Calu3 (cell line): ENCODE measurements at regions not wholly inside any gene's neighbourhood (a gene's known extent, or its start where the extent isn't known, plus 50 kb on each side); places are given as distances from the start of the nearest gene placed in this dataset.
A peak's percentile ranks its signal among the peaks of the same experiment; 100 is the strongest.

Source experiments
- BruUV-seq: library from RNA; stranded (reverse); fragments of 400-500 nt; replicated peaks from 2 replicates; lab custom pipeline; 2021; lab: Mats Ljungman, UMichigan
- CTCF ChIA-PET: fragments of 300-600 bp; sonication (Branson Sonifier 250); formaldehyde crosslinking; loops from one replicate; lab custom pipeline; 2022; ENCODE audit warnings: antibody characterized with exemption; lab: Charles Lee
- DNase-seq: peaks from one replicate; pipeline ENCODE4 v3.0.0; 2022
- H3K27ac Mint-ChIP-seq: one replicate; pipeline ENCODE4 v1.8.0; 2022; ENCODE audit warnings: mixed read lengths; ENCODE audit not compliant: unreplicated experiment
- H3K27me3 Mint-ChIP-seq: one replicate; pipeline ENCODE4 v1.8.0; 2022; ENCODE audit warnings: mixed read lengths; ENCODE audit not compliant: unreplicated experiment
- H3K36me3 Mint-ChIP-seq: one replicate; pipeline ENCODE4 v1.8.0; 2022; ENCODE audit warnings: mild to moderate bottlenecking, moderate library complexity, mixed read lengths; ENCODE audit not compliant: insufficient read depth, unreplicated experiment
- H3K4me1 Mint-ChIP-seq: one replicate; pipeline ENCODE4 v1.8.0; 2022; ENCODE audit warnings: mild to moderate bottlenecking, low read depth, mixed read lengths; ENCODE audit not compliant: unreplicated experiment
- H3K4me3 Mint-ChIP-seq: one replicate; pipeline ENCODE4 v1.8.0; 2022; ENCODE audit warnings: mild to moderate bottlenecking, low read depth, moderate library complexity, mixed read lengths; ENCODE audit not compliant: unreplicated experiment
- H3K9me3 Mint-ChIP-seq: one replicate; pipeline ENCODE4 v1.8.0; 2022; ENCODE audit warnings: low read depth, mixed read lengths; ENCODE audit not compliant: unreplicated experiment
- CTCF ChIP-seq: fragments of 200-600 bp; IDR thresholded peaks from one replicate; pipeline ENCODE4 v1.8.0; 2022; ENCODE audit warnings: antibody characterized with exemption; ENCODE audit not compliant: unreplicated experiment
- intact Hi-C: fragments of 100-400 bp; cut with micrococcal nuclease; formaldehyde crosslinking; loops from one replicate; pipeline ENCODE4 v1.10.0; 2022; ENCODE audit not compliant: unreplicated experiment

- no peaks in the 10 kb centered on the region for H3K4me1 Mint-ChIP-seq
- CTCF ChIA-PET: no interaction called here
- DNase-seq: no peak
These were observed 229.1 kb downstream of the DEPDC1B start for GRCh38 chr5:60470881-60471280.

GRCh38 chr5:60469286-60469685, 230.7 kb downstream of the DEPDC1B start:
- Mint-ChIP-seq H3K9me3 (no peaks in the 10 kb centered on the region), H3K27me3 (peaks cover 35% of the 10 kb centered on the region), H3K36me3 (no peaks in the 10 kb centered on the region), H3K4me1 (no peaks in the 10 kb centered on the region), H3K4me3 (no peak overlapping the region), H3K27ac (no peak overlapping the region)
- no TSS peak for BruUV-seq
- intact Hi-C loops: no loop called here
- no peak for TF ChIP-seq CTCF
- CTCF ChIA-PET: no interaction called here
- DNase-seq: no peak

More at GRCh38 chr5:60470881-60471280, 229.1 kb downstream of the DEPDC1B start:
- Mint-ChIP-seq H3K27ac (no peak overlapping the region), H3K4me3 (no peak overlapping the region), H3K36me3 (no peaks in the 10 kb centered on the region), H3K27me3 (peaks cover 35% of the 10 kb centered on the region), H3K9me3 (no peaks in the 10 kb centered on the region)
- no TSS peak for BruUV-seq
- intact Hi-C loops: no loop called here
- TF ChIP-seq CTCF: no peak

- CTCF ChIA-PET: no interaction called here
- DNase-seq: peak; percentile 1
- Mint-ChIP-seq H3K27ac (no peak overlapping the region), H3K4me1 (no peaks in the 10 kb centered on the region), H3K36me3 (no peaks in the 10 kb centered on the region), H3K27me3 (peaks cover 6% of the 10 kb centered on the region), H3K4me3 (no peak overlapping the region), H3K9me3 (no peaks in the 10 kb centered on the region)
- intact Hi-C loops: no loop called here
- BruUV-seq: no TSS peak
- TF ChIP-seq CTCF: no peak
These were observed 236.6 kb downstream of the DEPDC1B start for GRCh38 chr5:60463179-60463868.

- Mint-ChIP-seq H3K27ac (no peak overlapping the region), H3K4me1 (no peaks in the 10 kb centered on the region), H3K9me3 (no peaks in the 10 kb centered on the region), H3K27me3 (no peaks in the 10 kb centered on the region), H3K4me3 (no peak overlapping the region), H3K36me3 (no peaks in the 10 kb centered on the region)
- DNase-seq: no peak
- BruUV-seq: no TSS peak
- TF ChIP-seq CTCF: no peak
- CTCF ChIA-PET: no interaction called here
- intact Hi-C loops: no loop called here
These were observed 241.3 kb downstream of the DEPDC1B start for GRCh38 chr5:60458666-60459065.
